Lower lobe of right lung (tissue), 2 donors: ENCODE measurements at regions not wholly inside any gene's neighbourhood (a gene's known extent, or its start where the extent isn't known, plus 50 kb on each side); places are given as distances from the start of the nearest gene placed in this dataset.

Source experiments
- ATAC-seq, 2 donors: fragments of 200-7000 bp; cut with Tn5 transposase; one replicate each; pipeline ENCODE4 v1.9.1; 2020 to 2022; ENCODE audit warnings: mild to moderate bottlenecking in 2 of 2, moderate library complexity in 2 of 2
- DNase-seq: peaks from one replicate; pipeline ENCODE4 v3.0.0-alpha.2; 2020
- H3K27ac ChIP-seq: fragments of 200-600 bp; one replicate; pipeline ENCODE4 v1.8.0; 2022
- H3K27me3 ChIP-seq: fragments of 200-600 bp; one replicate; pipeline ENCODE4 v1.8.0; 2022; ENCODE audit warnings: low read depth
- H3K36me3 ChIP-seq: fragments of 200-600 bp; one replicate; pipeline ENCODE4 v1.8.0; 2022; ENCODE audit warnings: mild to moderate bottlenecking
- H3K4me1 ChIP-seq: fragments of 200-600 bp; one replicate; pipeline ENCODE4 v1.8.0; 2022
- H3K4me3 ChIP-seq: fragments of 200-600 bp; one replicate; pipeline ENCODE4 v1.8.0; 2022; ENCODE audit warnings: mild to moderate bottlenecking
- H3K9me3 ChIP-seq: fragments of 200-600 bp; one replicate; pipeline ENCODE4 v1.8.0; 2022
- CTCF ChIP-seq: fragments of 200-600 bp; IDR thresholded peaks from one replicate; pipeline ENCODE4 v1.8.0; 2022; ENCODE audit warnings: antibody characterized with exemption, mild to moderate bottlenecking
- intact Hi-C: fragments of 100-400 bp; cut with DNase I; formaldehyde crosslinking; loops from one replicate; pipeline ENCODE4 v1.11.0; 2022
- donor health status: DM: no; HTN: yes; CAD: no; lungs with severe emphysema.

- no peak overlapping the region for H3K4me3 ChIP-seq
These were observed 60.5 kb upstream of the TBX20 start for GRCh38 chr7:35314354-35314753.

DNA sequence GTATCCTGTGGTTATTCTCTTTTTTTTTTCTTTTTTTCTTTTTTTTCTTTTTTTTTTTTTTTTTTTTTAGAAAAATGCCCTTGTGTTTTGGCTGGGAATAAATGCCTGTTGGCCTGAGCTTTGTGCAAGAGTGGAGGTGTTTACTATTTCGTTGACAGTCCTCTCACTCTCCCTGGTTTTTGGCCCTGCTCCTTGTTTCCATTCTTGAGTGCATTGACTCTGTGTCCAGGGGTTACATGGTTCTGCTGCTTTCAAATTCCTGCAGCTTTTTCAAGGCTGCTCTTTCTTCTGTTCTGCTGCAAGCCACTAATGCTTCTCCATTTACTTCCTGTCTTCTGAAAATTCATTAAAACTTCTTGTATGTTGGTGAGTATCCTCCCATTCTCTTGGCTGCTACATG, 59.7 kb upstream of the TBX20 start:
- DNase-seq (no peak), ATAC-seq (no peak)
- H3K4me3 ChIP-seq: no peak overlapping the region
- intact Hi-C loops: no loop called here
- TF ChIP-seq CTCF: no peak
- H3K27me3 ChIP-seq: no peaks in the 10 kb centered on the region
- H3K27ac ChIP-seq: no peak overlapping the region
- no peaks in the 10 kb centered on the region for H3K4me1 ChIP-seq
- no peaks in the 10 kb centered on the region for H3K36me3 ChIP-seq
- H3K9me3 ChIP-seq: no peaks in the 10 kb centered on the region

More at GRCh38 chr7:35314354-35314753, 60.5 kb upstream of the TBX20 start:
- intact Hi-C loops: no loop called here
- H3K4me1 ChIP-seq: no peaks in the 10 kb centered on the region
- DNase-seq (no peak), ATAC-seq (no peak)
- no peaks in the 10 kb centered on the region for H3K27me3 ChIP-seq
- no peak overlapping the region for H3K27ac ChIP-seq
- H3K36me3 ChIP-seq: no peaks in the 10 kb centered on the region
- TF ChIP-seq CTCF: no peak
- H3K9me3 ChIP-seq: no peaks in the 10 kb centered on the region
